Common myeloid progenitor, CD34-positive (primary cell): ENCODE measurements at regions not wholly inside any gene's neighbourhood (a gene's known extent, or its start where the extent isn't known, plus 50 kb on each side); places are given as distances from the start of the nearest gene placed in this dataset.

ENCODE experiments used
- CTCF ChIA-PET: fragments of 350-600 bp; sonication (Branson Sonifier 250); formaldehyde crosslinking; loops from one replicate; lab custom pipeline; 2021; ENCODE audit warnings: antibody characterized with exemption; lab: Charles Lee
- POLR2A ChIA-PET: fragments of 350-600 bp; sonication (Branson Sonifier 250); formaldehyde crosslinking; loops from one replicate; lab custom pipeline; 2021; ENCODE audit warnings: antibody characterized with exemption; lab: Charles Lee
- DNase-seq, 3 donors: peaks; one replicate each; pipeline versions ENCODE4 v3.0.0 to v3.0.0-alpha.2; 2013
- H3K27ac ChIP-seq, 2 experiments: 1 replicate in 1 of 2; 2 replicates in 1 of 2; pipeline ENCODE4 v1.7.0; 2013; ENCODE audit warnings: inconsistent platforms in 2 of 2, low read length in 2 of 2, mild to moderate bottlenecking in 2 of 2, low read depth in 1 of 2, moderate library complexity in 1 of 2; ENCODE audit not compliant: severe bottlenecking in 2 of 2, insufficient read depth in 1 of 2, poor library complexity in 1 of 2
- H3K27me3 ChIP-seq, 5 experiments: replicated peaks in 2 of 5; 1 replicate in 3 of 5; 2 replicates in 2 of 5; pipeline versions ENCODE4 v1.6.1 to v1.7.0; 2013; ENCODE audit warnings: low read length in 4 of 5, mild to moderate bottlenecking in 2 of 5, moderate library complexity in 2 of 5, inconsistent platforms in 1 of 5; ENCODE audit not compliant: insufficient read depth in 5 of 5, control insufficient read depth in 4 of 5
- H3K36me3 ChIP-seq, 4 experiments: 1 replicate in 2 of 4; 2 replicates in 2 of 4; pipeline versions ENCODE4 v1.6.1 to v1.7.0; 2013; ENCODE audit warnings: low read length in 3 of 4, control low read depth in 1 of 4, mild to moderate bottlenecking in 1 of 4; ENCODE audit not compliant: control insufficient read depth in 4 of 4, insufficient read depth in 4 of 4
- H3K4me1 ChIP-seq, 4 experiments: 1 replicate in 3 of 4; 2 replicates in 1 of 4; pipeline versions ENCODE4 v1.6.1 to v1.7.1; 2013; ENCODE audit warnings: low read length in 3 of 4, mild to moderate bottlenecking in 3 of 4, control low read depth in 1 of 4, inconsistent platforms in 1 of 4, moderate library complexity in 1 of 4; ENCODE audit not compliant: control insufficient read depth in 4 of 4, insufficient read depth in 4 of 4; ENCODE audit errors: control extremely low read depth in 1 of 4
- H3K4me3 ChIP-seq, 7 experiments: 1 replicate in 4 of 7; 2 replicates in 3 of 7; pipeline versions ENCODE4 v1.5.1 to v1.7.0; 2013; ENCODE audit warnings: mild to moderate bottlenecking in 7 of 7, low read length in 6 of 7, moderate library complexity in 6 of 7, inconsistent platforms in 2 of 7, low read depth in 2 of 7, control low read depth in 1 of 7; ENCODE audit not compliant: insufficient read depth in 4 of 7, control insufficient read depth in 1 of 7; ENCODE audit errors: extremely low read depth in 1 of 7
- H3K9me3 ChIP-seq, 5 experiments: 1 replicate in 4 of 5; 2 replicates in 1 of 5; pipeline versions ENCODE4 v1.6.1 to v1.7.1; 2013; ENCODE audit warnings: low read length in 4 of 5, mild to moderate bottlenecking in 2 of 5, inconsistent platforms in 1 of 5, low read depth in 1 of 5, moderate library complexity in 1 of 5; ENCODE audit not compliant: control insufficient read depth in 4 of 5, insufficient read depth in 2 of 5; ENCODE audit errors: control extremely low read depth in 1 of 5
- WGBS: methylation state at CpG from one replicate; pipeline ENCODE4 v1.1.5; 2013; ENCODE audit not compliant: insufficient coverage; 5-methylcytosine and 5-hydroxymethylcytosine counted together

DNA sequence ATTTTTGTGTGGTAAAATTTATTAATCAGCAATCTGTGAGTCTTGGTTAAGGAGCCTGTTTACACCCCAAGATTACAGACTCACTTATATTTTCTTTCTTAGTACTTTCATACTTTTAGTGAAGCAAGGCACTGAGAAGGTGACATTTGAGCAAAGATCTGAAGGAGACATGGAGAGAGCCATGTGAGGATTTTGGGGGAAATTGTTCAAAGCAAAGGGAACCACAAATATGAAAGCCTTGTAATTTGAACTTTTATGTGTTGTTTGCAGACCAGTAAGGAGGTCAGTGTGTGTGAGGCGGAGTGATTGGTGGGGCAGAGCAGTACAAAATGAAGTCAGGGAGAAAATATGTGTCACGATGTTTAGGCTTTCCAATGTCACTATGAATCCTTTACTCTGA is 140.7 kb upstream of the KLF12 start:
- POLR2A ChIA-PET: no interaction called here
- no peak overlapping the region for H3K4me3 ChIP-seq
- 93% methylated on average over 2 of the region's 2 CpGs for WGBS
- H3K36me3 ChIP-seq: no peaks in the 10 kb centered on the region
- no peak for DNase-seq
- H3K9me3 ChIP-seq: peaks cover 0 to 4% (median 0%) of the 10 kb centered on the region in 5 experiments
- CTCF ChIA-PET: no interaction called here
- H3K27me3 ChIP-seq: no peaks in the 10 kb centered on the region
- no peaks in the 10 kb centered on the region for H3K4me1 ChIP-seq
- H3K27ac ChIP-seq: no peak overlapping the region

DNA sequence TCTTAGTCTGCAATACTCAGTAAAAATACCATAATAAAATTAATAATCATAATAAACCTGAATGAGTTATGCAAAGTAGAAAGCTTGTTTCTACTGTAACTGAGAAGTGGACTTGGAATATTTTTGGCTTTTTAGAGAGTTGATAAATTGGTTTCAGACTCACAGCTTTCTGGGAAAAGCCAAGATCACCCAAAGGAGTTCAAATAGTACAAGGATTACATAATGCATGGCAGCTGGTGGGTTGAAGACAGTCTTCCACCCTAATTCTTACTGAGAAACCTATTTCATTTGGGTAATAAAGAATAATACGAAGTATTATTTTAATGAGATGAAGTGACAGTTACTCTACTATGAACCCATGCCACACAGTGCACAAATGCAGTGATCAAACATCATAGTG is 139.4 kb upstream of the KLF12 start:
- no CpG with 5 or more reads among the region's 1 CpG for WGBS
- Histone ChIP-seq H3K36me3 (no peaks in the 10 kb centered on the region), H3K27ac (no peak overlapping the region), H3K9me3 (peaks cover 0 to 4% (median 0%) of the 10 kb centered on the region in 5 experiments), H3K27me3 (no peaks in the 10 kb centered on the region), H3K4me1 (no peaks in the 10 kb centered on the region), H3K4me3 (no peak overlapping the region)
- CTCF ChIA-PET: no interaction called here
- no peak for DNase-seq
- POLR2A ChIA-PET: no interaction called here

DNA sequence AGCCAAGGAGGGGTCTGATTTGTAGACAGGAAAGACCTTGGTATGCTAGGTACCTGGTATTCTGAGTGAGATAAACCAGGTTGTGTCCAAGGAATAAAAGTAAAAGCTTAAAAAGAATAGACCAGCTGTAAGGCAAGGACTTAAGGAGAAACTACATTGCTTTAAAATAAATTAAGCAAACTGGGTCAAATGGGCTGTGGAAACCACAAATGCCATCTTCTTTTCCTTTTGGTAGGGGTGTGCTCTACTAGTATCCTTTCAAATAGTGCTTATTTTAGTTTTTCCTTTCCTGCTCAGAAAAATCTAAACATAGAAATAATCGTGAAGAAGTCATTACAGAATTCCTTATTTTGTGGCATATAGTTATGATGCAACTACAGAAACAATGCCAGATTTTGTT is 138.6 kb upstream of the KLF12 start:
- ChIA-PET CTCF (no interaction called here), POLR2A (no interaction called here)

DNA sequence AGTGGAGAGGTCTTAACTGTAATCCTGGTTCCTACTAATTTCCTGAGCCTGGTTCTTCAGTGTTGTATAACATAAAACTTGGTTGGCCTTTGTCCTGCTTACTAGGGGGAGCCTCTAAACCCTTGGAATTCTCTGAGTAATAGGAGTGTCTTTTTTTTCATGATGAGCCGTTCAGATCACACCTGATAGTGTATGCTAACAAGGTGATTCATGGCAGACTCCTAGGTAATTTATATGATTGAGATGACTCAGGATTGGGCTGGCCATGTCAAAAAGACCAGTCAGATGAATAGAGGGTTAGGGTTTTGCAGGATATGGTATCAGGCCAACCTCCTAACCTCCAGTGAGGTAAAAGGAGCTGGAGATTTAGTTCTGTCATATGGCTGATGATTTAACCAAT is 135.8 kb upstream of the KLF12 start:
- CTCF ChIA-PET: interaction anchor here (3.1 kb wide), 1 partner anchor 16 kb away, joined by 9 read pairs; no protein-coding TSS in a partner anchor
- POLR2A ChIA-PET: no interaction called here
- 100% methylated on average over 1 of the region's 1 CpG for WGBS

More for the DNA sequence above, 138.6 kb upstream of the KLF12 start:
- H3K27me3 ChIP-seq: no peaks in the 10 kb centered on the region
- no CpG with 5 or more reads among the region's 1 CpG for WGBS
- H3K4me3 ChIP-seq: no peak overlapping the region
- H3K27ac ChIP-seq: no peak overlapping the region
- H3K4me1 ChIP-seq: no peaks in the 10 kb centered on the region
- peaks cover 0 to 4% (median 0%) of the 10 kb centered on the region in 5 experiments for H3K9me3 ChIP-seq
- H3K36me3 ChIP-seq: no peaks in the 10 kb centered on the region
- DNase-seq: no peak

DNA sequence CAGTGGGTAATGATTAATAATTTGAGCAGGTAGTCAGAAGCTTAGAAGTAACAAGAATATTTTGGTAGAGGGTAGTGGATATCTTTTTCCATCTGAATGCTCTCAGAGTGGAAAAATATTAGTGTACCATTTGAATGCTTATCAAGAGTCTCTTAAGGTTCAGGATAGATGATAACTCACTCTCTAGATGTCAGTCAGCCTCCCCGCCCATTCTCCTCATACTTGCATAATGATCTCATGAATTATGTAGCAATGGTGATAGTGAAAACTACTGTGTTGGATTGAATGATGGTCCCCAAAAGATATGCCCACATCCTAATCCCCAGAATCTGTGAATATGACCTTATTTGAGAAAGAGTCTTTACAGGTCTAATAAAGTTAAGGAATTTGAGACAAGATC is 132.7 kb upstream of the KLF12 start:
- no peak overlapping the region for H3K27ac ChIP-seq
- CTCF ChIA-PET: no interaction called here
- H3K4me1 ChIP-seq: no peaks in the 10 kb centered on the region
- no peak overlapping the region for H3K4me3 ChIP-seq
- POLR2A ChIA-PET: no interaction called here
- no CpG with 5 or more reads among the region's 1 CpG for WGBS
- H3K9me3 ChIP-seq: peaks cover 0 to 21% (median 5%) of the 10 kb centered on the region in 5 experiments
- no peaks in the 10 kb centered on the region for H3K27me3 ChIP-seq
- H3K36me3 ChIP-seq: no peaks in the 10 kb centered on the region
- DNase-seq: no peak

More for the DNA sequence above, 135.8 kb upstream of the KLF12 start:
- Histone ChIP-seq H3K9me3 (peaks cover 0 to 10% (median 2%) of the 10 kb centered on the region in 5 experiments), H3K27ac (no peak overlapping the region), H3K36me3 (no peaks in the 10 kb centered on the region), H3K27me3 (no peaks in the 10 kb centered on the region), H3K4me1 (no peaks in the 10 kb centered on the region), H3K4me3 (no peak overlapping the region)
- DNase-seq: no peak

DNA sequence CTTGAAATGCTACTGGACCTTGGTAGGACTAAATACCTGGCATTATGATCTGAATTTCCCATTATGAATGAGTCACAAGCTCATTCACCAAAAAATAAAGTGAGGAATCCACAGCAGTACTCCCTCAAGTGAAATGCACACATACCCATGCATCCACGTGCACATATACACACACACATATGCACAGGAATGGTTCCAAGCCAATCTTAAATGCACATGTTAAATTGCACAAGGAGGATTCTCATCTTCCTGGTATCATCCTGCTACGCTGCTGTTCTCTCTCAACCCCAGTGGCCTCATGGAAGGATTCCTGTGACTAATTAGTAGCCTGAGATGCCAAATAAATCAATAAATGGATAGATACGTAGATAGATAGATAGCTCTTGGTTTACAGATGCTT is 132.1 kb upstream of the KLF12 start:
- ChIA-PET CTCF (interaction anchor here (1.3 kb wide), 1 partner anchor 21 kb away, joined by 3 read pairs; no protein-coding TSS in a partner anchor), POLR2A (no interaction called here)
- Histone ChIP-seq H3K27me3 (no peaks in the 10 kb centered on the region), H3K4me1 (no peaks in the 10 kb centered on the region), H3K36me3 (no peaks in the 10 kb centered on the region), H3K9me3 (peaks cover 0 to 18% (median 5%) of the 10 kb centered on the region in 5 experiments), H3K4me3 (no peak overlapping the region), H3K27ac (no peak overlapping the region)
- 100% methylated on average over 1 of the region's 3 CpGs for WGBS
- no peak for DNase-seq

DNA sequence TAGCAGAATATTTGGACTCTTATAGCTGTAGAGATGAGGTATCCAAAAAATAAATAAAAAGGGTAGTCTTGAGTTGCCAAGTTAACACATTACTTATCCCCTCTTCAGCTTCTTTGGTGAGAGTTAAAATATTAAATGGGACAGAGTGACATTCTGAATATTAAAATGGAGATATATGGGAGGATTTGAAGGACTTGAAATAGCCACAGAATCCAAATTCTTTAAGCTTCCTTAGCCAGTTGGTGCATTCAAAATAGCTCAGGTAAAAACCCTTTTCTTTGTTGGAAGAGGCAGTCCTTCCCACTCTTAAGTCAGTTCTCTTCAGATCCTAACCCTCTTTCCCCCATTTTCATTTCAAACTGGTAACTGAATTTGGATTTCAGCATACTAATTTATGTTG is 130.1 kb upstream of the KLF12 start:
- CTCF ChIA-PET: interaction anchor here (1.3 kb wide), 1 partner anchor 397 kb away, joined by 3 read pairs; no protein-coding TSS in a partner anchor
- Histone ChIP-seq H3K27me3 (no peaks in the 10 kb centered on the region), H3K27ac (no peak overlapping the region), H3K4me3 (no peak overlapping the region), H3K4me1 (no peaks in the 10 kb centered on the region), H3K9me3 (peaks cover 0 to 18% (median 5%) of the 10 kb centered on the region in 5 experiments), H3K36me3 (no peaks in the 10 kb centered on the region)
- POLR2A ChIA-PET: no interaction called here
- DNase-seq: no peak
